Neural cell (in vitro differentiated cells): ENCODE measurements at regions not wholly inside any gene's neighbourhood (a gene's known extent, or its start where the extent isn't known, plus 50 kb on each side); places are given as distances from the start of the nearest gene placed in this dataset.

ENCODE experiments used
- H2AFZ ChIP-seq: fragments of 200-600, 300-800 bp; sonication (generic), shearing (Covaris generic); 2 replicates; pipeline ENCODE4 v1.6.0; 2014; ENCODE audit warnings: low read depth, mild to moderate bottlenecking, antibody characterized with exemption, low read length, moderate library complexity
- H3F3A ChIP-seq: fragments of 200-600 bp; shearing (Covaris generic); 2 replicates; pipeline ENCODE4 v1.6.1; 2016; ENCODE audit warnings: mild to moderate bottlenecking, moderate library complexity, mixed read lengths, antibody characterized with exemption, low read length; ENCODE audit not compliant: insufficient read depth, poor library complexity, severe bottlenecking
- H3K27ac ChIP-seq: fragments of 200-600, 300-800 bp; sonication (generic), shearing (Covaris generic); 2 replicates; pipeline ENCODE4 v1.5.1; 2014; ENCODE audit warnings: mild to moderate bottlenecking, low read length, moderate library complexity
- H3K27me3 ChIP-seq: fragments of 300-800, 200-600 bp; sonication (generic), shearing (Covaris generic); 2 replicates; pipeline ENCODE4 v1.6.0; 2014; ENCODE audit warnings: mild to moderate bottlenecking, low read depth, low read length, moderate library complexity; ENCODE audit not compliant: insufficient read depth
- H3K36me3 ChIP-seq: fragments of 300-800, 200-600 bp; sonication (generic), shearing (Covaris generic); 2 replicates; pipeline ENCODE4 v1.5.1; 2014; ENCODE audit warnings: mild to moderate bottlenecking, antibody characterized with exemption, low read length, moderate library complexity; ENCODE audit not compliant: insufficient read depth
- H3K4me2 ChIP-seq: fragments of 300-800, 200-600 bp; sonication (generic), shearing (Covaris generic); 2 replicates; pipeline ENCODE4 v1.6.0; 2014; ENCODE audit warnings: mild to moderate bottlenecking, low read length
- H3K4me3 ChIP-seq: fragments of 300-800, 200-600 bp; sonication (generic), shearing (Covaris generic); 2 replicates; pipeline ENCODE4 v1.5.1; 2014; ENCODE audit warnings: mild to moderate bottlenecking, low read length, moderate library complexity
- H3K79me2 ChIP-seq: fragments of 200-600 bp; shearing (Covaris generic); replicated peaks from 2 replicates; pipeline ENCODE4 v1.6.0; 2014; ENCODE audit warnings: mild to moderate bottlenecking, low read length, moderate library complexity; ENCODE audit not compliant: insufficient read depth
- H3K9ac ChIP-seq: fragments of 300-800, 200-600 bp; sonication (generic), shearing (Covaris generic); 2 replicates; pipeline ENCODE4 v1.6.1; 2016; ENCODE audit warnings: mild to moderate bottlenecking, low read length, mixed read lengths
- H3K9me2 ChIP-seq: fragments of 200-600 bp; shearing (Covaris generic); 2 replicates; pipeline ENCODE4 v1.6.1; 2016; ENCODE audit warnings: mild to moderate bottlenecking, low read length, mixed read lengths; ENCODE audit not compliant: insufficient read depth
- H3K9me3 ChIP-seq: fragments of 200-600, 300-800 bp; sonication (generic), shearing (Covaris generic); 2 replicates; pipeline ENCODE4 v1.6.1; 2016; ENCODE audit warnings: mild to moderate bottlenecking, mixed run types, low read length, moderate library complexity, mixed read lengths
- H4K20me1 ChIP-seq: fragments of 200-600 bp; shearing (Covaris generic); 2 replicates; pipeline ENCODE4 v1.6.1; 2016; ENCODE audit warnings: mild to moderate bottlenecking, mixed run types; ENCODE audit not compliant: insufficient read depth
- CTCF ChIP-seq: fragments of 450-650 bp; IDR thresholded peaks from 2 replicates; pipeline ENCODE4 v1.5.1; 2014; ENCODE audit warnings: antibody characterized with exemption, mild to moderate bottlenecking, moderate library complexity; ENCODE audit not compliant: poor library complexity, severe bottlenecking
- EP300 ChIP-seq: fragments of 450-650 bp; conservative IDR thresholded peaks from 2 replicates; pipeline ENCODE4 v1.6.1; 2014; ENCODE audit warnings: antibody characterized with exemption, mild to moderate bottlenecking, moderate library complexity; ENCODE audit not compliant: poor library complexity, severe bottlenecking
- EZH2 ChIP-seq: fragments of 200-600, 300-800 bp; shearing (Covaris generic), sonication (generic); IDR thresholded peaks from 2 replicates; pipeline ENCODE4 v1.6.1; 2014; ENCODE audit warnings: antibody characterized with exemption, low read length, borderline replicate concordance, mild to moderate bottlenecking; ENCODE audit not compliant: insufficient read depth, poor library complexity, severe bottlenecking
- MXI1 ChIP-seq: fragments of 450-650 bp; conservative IDR thresholded peaks from 2 replicates; pipeline ENCODE4 v1.6.1; 2014; ENCODE audit warnings: antibody characterized with exemption, mild to moderate bottlenecking; ENCODE audit not compliant: poor library complexity, severe bottlenecking
- POLR2AphosphoS5 ChIP-seq: IDR thresholded peaks from 2 replicates; pipeline ENCODE4 v1.6.1; 2012
- RAD21 ChIP-seq: fragments of 450-650 bp; conservative IDR thresholded peaks from 2 replicates; pipeline ENCODE4 v1.6.1; 2014; ENCODE audit warnings: antibody characterized with exemption, mild to moderate bottlenecking, moderate library complexity
- REST ChIP-seq: IDR thresholded peaks from 2 replicates; pipeline ENCODE4 v1.6.1; 2012; ENCODE audit warnings: borderline replicate concordance
- SMC3 ChIP-seq: fragments of 450-650 bp; conservative IDR thresholded peaks from 2 replicates; pipeline ENCODE4 v1.6.1; 2014; ENCODE audit warnings: antibody characterized with exemption, mild to moderate bottlenecking, moderate library complexity; ENCODE audit not compliant: poor library complexity
- TAF1 ChIP-seq: IDR thresholded peaks from 2 replicates; pipeline ENCODE4 v1.6.1; 2012; ENCODE audit warnings: low read depth

GRCh38 chr11:26028393-26028911, 303.5 kb upstream of the ANO3 start:
- Histone ChIP-seq H3K27ac (no peak overlapping the region), H3K9me3 (no peaks in the 10 kb centered on the region)
- TF ChIP-seq EZH2, result no peak
- no peak for TF ChIP-seq POLR2AphosphoS5
- no peak for TF ChIP-seq EP300
- TF ChIP-seq CTCF, result no peak
- no peak for TF ChIP-seq TAF1
- TF ChIP-seq SMC3, result no peak
- TF ChIP-seq REST, result no peak

GRCh38 chr11:26030399-26030798, 301.5 kb upstream of the ANO3 start:
- TF ChIP-seq SMC3, result no peak
- no peak for TF ChIP-seq TAF1
- TF ChIP-seq EP300, result no peak
- no peak for TF ChIP-seq CTCF
- no peak for TF ChIP-seq MXI1
- TF ChIP-seq EZH2, result no peak
- TF ChIP-seq POLR2AphosphoS5, result no peak
- no peak for TF ChIP-seq RAD21
- no peak for TF ChIP-seq REST
- Histone ChIP-seq H3K27me3 (no peaks in the 10 kb centered on the region), H3F3A (no peaks in the 10 kb centered on the region), H3K4me2 (no peak overlapping the region), H3K79me2 (no peaks in the 10 kb centered on the region), H3K9me3 (no peaks in the 10 kb centered on the region), H2AFZ (no peak overlapping the region), H4K20me1 (no peaks in the 10 kb centered on the region), H3K4me3 (no peak overlapping the region), H3K9me2 (no peaks in the 10 kb centered on the region), H3K27ac (no peak overlapping the region), H3K9ac (no peak overlapping the region), H3K36me3 (no peaks in the 10 kb centered on the region)

More at GRCh38 chr11:26028393-26028911, 303.5 kb upstream of the ANO3 start:
- Histone ChIP-seq H3K9ac (no peak overlapping the region), H3K9me2 (no peaks in the 10 kb centered on the region), H2AFZ (no peak overlapping the region), H3K27me3 (no peaks in the 10 kb centered on the region), H3K4me3 (no peak overlapping the region), H3K36me3 (no peaks in the 10 kb centered on the region), H3K4me2 (no peak overlapping the region), H4K20me1 (no peaks in the 10 kb centered on the region), H3F3A (no peaks in the 10 kb centered on the region), H3K79me2 (no peaks in the 10 kb centered on the region)
